IPS DF 4.7 (cell line): ENCODE measurements at regions not wholly inside any gene's neighbourhood (a gene's known extent, or its start where the extent isn't known, plus 50 kb on each side); places are given as distances from the start of the nearest gene placed in this dataset.

Experiments used
- DNase-seq: peaks from one replicate; pipeline ENCODE4 v3.0.0-alpha.2; 2013; ENCODE audit warnings: low spot score; ENCODE audit errors: extremely low read depth

DNA sequence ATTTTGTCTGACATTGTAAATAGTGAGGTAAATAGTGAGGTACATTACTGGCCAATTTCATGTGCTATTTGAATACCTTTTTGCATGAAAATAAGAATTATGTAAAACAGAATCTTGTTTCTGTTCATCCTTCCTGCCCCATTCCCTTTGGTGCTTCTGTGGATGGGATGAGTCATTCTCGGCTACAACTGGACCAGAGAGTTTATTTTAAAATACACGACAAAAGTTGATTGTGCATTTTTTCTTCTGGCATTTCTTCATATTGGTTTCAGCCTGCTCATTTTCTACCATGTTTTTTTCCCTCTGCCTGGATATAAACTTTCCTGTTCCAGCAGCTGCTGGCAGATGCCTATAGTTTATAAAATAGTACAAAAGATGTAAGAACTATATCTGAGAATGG is 107.5 kb downstream of the CYSLTR2 start:
- no peak for DNase-seq

DNA sequence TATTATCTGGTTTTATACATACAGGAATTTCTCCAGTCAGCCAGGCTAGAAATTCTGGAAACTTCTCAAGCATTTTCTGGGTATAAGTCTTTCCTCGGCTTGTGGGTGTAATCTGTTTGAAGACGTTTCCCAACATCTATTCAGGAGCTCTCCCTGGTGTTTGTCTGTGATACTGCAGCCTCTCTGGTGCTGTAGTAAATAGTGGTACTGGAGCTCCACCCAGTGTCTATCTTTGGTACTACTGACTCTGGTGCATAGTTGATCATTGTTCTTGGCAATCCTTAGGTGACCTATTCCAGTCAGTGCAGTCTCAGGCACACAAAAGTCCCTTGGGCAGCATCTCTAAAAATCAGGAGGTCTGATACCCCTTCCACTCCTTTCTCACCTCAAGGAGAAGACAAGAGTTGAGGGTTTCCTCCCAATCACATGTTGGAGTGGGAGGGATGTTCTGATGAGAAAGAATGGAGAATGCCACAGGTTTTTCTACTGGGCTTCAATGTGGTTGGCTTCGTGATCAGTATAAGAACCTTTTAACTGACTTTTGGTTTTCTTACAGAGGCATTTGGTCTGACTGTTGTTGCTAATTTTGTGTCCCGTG is 115.5 kb downstream of the CYSLTR2 start:
- DNase-seq, result peak; percentile 82

DNA sequence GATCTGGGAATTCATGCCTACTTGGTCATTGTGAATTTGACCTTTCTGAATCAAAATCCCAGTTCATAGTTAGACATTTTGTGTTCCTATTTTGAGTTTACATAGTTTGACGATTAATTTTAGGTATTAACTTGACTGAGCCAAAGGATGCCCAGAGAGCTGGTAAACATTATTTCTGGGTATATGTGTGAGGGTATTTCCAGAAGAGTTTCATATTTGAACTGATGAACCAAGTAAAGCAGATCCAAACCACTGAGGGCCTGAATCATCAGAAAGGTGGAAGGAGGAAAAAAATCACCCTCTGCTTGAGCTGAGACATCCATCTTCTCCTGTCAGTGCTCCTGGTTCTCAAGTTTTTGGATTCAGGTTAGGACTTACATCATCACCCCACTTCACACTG is 116.6 kb downstream of the CYSLTR2 start:
- no peak for DNase-seq

DNA sequence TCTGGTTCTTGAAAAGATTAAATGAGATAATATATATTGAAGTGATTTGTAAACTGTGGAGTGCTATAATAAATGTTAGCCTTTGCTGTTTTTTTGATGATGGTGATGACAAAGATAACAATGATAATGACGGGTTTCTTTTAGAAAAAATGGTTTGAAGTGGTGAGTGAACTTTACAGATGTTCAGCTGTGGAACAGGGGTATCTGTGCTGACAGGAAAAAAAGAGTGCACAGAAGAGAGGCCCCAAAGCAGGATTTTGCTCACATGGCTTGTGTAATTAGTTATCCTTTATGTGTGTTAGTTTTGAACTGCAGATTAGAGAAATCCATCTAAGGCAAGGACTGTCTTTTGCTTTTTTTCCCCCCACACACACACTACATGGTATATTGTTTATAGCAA is 119.2 kb downstream of the CYSLTR2 start:
- no peak for DNase-seq

DNA sequence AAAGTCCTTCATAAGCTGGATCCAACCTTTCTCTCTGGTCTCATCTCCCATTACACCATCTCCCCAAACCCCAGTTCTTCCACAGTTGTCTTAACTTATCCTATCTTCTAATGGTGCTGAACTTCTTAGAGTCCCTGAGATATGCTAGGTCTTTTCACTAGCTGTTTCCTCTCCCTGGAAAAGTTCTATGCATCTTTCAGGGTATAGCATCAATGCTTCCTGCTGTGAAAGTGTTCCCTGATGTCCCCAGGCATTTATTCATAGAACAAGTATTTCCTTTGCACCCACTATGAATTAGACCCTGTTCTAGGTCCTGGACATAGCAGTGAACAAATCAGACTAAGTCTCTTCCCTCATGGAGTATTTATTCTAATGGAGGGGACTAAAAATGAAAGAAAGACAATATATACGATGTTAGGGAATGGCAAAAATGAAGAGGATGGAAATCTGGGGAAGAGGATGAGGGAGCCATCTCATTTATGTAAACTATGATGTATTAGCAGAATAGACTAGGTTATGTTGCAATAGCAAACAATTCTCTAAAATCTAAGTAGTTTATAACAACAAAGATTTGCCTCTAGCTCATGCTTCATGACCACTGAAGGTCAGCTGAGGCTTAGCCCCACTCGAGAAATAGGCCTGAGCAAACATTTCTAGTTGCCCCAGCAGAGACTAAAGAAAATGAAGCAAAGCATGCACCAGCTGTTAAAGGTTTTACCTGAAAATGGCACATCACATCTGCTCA is 120.0 kb downstream of the CYSLTR2 start:
- no peak for DNase-seq

DNA sequence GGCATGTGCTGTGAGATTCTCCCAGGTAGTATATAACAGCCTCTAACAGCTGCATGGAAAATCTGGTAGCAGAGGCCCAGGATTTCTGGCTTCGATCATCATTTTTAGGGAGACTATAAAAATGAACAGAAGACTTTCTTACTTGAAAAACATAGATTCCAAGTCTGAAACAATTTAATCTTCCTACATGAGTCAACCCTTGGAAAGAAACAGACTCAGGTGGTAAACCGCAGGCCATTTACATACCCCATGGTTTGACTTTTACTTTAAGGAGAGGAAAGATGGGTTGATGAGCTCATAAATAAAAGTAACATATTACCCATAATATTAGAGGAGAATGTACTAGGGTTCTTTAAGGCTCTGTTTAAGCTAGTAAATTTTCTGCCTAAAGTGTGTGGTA is 121.6 kb downstream of the CYSLTR2 start:
- DNase-seq, result no peak

DNA sequence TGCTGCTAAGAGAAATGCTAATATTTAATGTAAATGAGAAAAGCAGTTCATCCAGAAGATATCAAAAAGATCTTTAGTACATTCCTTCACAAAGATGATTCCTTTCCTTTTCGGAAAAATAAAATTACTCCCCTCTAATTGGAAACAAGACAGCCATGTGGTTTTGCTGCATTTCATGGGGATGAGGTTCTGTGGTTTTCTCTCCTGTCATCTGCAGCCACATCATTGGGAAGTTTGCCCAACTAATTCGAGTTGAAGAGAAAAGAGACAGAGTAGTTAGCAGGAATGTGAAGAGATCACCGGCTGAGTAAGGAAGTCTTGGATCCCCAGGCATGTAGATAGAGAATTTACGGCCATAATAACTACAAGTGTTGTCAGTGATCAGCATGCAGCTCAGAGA is 122.1 kb downstream of the CYSLTR2 start:
- no peak for DNase-seq

DNA sequence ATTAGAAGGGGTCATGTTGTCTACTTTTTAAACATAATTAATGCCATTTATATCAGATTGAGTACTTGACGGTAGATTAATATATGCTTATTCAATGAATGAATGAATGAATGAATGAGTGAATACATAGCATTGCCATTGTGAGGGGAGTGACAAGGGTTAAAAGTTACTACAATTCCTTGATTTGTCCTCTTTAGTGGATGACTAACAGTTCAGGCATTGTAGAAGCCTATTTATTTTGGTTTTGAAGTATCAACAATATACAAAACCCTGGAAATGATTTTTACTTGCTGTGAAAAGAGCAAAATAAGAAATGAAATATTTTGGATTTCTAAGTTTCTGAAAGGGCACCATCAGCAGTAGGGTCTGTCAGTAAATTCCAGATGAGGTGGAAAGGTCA is 122.7 kb downstream of the CYSLTR2 start:
- DNase-seq, result no peak

DNA sequence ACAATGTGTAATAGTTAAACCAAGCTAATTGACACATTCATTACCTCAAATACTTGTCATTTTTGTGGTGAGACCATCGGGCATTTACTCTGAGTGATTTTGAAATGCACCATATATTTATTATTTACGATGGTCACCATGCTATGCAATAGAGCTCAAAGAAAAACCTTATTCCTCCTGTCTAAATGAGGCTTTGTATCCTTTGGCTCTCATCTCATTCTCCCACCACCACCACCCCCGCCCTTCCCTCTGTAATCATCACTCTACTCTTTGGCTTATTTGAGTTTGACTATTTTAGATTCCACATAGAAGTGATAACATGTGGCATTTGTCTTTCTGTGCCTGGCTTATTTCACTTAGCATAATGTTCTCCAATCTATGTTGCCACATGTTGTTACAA is 124.9 kb downstream of the CYSLTR2 start:
- no peak for DNase-seq

DNA sequence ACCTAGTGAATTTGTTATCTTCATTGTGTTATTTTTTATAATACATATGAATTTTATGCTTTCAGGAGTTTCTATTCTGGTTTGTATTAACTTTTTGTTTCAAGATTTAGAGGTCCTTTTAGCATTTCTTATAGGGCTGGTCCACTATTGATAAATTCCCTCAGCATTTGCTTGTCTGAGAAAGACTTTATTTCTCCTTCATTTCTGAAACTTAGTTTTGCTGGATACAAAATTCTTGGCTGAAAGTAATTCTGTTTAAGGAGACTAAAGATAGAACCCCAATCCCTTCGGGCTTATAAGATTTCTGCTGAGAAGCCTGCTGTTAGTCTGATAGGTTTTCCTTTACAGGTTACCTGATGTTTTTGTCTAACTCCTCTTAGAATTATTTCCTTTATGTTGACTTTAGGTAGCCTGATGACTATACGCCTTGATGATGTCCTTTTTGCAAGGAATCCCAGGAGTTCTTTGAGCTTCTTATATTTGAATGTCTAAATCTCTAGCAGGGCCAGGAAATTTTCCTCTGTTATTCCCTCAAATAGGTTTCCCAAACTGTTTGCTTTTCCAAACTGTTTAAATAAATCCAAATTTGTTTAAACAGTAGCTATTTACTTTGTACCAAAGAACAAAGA is 127.1 kb downstream of the CYSLTR2 start:
- no peak for DNase-seq

DNA sequence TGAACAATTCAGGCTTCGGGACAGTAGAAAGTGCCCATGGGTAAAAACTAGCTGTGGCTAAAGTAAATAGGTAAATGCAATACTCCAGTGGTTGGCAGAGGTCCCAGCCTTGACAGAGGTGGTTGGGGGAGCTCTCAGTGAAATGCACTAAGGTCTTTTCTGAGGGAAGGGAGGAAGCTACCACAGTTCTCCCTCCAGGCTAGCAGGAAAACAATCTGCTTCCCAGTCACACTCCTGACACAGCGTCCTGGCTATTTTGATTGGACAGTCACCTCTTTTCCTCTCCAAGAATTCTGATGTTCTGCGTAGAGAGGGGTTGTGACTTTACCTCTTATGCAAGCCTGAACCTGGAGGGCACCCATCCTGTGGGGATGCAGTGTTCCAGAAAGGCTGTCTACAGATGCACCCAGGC is 128.7 kb downstream of the CYSLTR2 start:
- DNase-seq, result no peak

DNA sequence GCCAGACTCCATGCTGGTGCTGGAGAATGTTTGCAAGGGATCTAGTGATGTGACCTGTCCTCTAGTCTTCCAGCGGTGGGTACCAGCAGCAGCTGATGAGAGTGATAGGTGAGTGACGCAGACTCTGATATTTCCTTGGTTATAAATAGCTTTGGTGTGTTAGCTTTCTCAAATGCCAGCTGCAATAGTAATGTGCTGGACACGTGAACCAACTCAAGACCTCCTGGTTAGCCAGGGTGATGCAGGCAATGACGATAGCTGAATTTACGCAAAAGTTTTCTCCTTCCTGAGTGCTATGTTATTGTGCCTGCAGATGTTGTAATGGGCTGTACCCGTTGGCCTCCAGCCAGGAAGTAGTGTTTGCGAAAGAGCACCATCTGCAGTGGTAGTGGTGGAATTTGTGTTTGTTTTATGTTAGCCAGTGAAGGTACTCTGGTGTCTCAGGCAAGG is 129.5 kb downstream of the CYSLTR2 start:
- no peak for DNase-seq

DNA sequence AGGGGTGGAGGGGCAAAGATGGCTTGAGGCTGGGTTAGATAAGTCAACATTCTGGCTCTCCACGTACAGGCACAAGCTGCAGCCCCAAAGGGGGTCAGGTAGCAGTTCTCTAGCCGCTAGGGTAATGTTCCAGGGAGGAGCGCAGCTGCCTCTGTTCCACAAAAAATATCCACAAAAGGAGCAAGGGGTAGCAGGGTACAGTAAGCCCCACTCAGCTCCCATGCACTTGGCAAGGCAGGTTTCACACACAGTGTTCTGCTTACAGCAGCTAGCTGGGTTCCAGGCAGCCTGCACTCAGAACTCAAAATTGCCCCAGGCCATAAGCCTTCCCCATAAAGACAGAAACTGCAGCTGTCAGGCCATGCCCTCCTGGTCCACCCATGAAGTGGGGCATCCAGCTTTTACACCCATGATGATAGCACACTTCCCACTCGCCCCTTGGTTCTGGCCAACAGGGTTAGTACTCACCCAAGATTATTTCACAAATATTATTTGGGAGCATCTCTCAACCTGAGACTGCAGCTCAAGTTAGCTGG is 130.0 kb downstream of the CYSLTR2 start:
- no peak for DNase-seq

DNA sequence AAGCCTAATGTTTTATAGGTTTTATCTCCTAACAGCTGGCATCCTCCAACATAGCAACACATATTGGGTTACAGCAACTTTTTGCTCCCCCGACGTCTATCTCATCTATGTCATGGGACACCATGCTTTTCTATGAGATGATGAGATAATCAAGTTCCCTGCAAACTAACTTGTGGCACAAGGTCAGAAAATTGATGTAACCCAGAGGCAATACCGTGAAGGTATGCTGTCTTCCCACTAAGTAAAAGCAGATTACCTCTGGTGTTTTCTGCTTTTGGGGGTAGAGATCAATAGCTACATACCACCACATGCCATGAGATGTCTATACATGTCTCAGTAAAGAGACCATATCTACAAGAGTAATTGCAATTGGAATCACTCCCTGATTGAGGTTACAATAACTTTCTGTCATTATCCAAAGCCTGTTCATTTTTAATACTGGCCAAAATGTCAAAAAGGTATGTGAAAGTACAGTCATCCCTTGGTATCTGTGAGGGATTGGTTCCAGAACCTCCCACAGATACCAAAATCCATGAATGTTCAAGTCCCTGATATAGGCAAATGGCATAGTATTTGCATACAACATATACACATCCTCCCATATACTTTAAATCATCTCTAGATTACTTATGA is 131.3 kb downstream of the CYSLTR2 start:
- DNase-seq, result no peak

DNA sequence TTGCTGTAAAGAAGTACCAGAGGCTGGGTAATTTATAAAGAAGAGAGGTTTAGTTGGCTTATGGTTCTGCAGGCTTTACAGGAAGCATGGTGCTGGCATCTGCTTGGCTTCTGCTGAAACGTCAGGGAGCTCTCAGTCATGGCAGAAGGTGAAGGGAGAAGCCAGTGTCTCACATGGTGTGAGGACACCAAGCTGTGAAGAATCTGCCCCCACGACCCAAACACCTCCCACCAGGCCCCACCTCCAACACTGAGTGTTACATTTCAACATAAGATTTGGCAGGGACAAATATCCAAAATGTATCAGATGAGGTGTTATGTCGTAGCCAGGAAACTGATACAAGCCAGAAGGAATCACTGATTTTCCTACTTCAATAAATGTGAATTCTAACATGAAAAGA is 136.5 kb downstream of the CYSLTR2 start:
- DNase-seq, result no peak

DNA sequence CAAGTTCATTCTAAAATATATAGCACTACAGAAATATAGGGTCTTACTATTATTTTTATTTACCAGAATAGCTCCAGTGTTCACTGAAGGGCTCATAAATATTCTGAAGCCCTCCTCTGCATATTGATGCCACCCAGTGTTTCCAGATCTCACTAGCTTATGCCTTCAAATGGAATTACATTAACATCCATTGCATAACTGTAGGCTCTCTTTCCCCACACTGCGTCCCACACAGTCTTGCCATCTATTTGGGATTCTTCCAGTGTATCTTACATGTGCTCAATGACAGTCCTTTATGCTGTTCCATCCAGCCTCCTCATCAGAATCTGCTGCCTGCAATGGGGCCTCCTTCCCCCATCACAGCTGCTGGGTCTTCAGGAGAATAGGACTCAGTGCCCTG is 137.2 kb downstream of the CYSLTR2 start:
- DNase-seq, result no peak

DNA sequence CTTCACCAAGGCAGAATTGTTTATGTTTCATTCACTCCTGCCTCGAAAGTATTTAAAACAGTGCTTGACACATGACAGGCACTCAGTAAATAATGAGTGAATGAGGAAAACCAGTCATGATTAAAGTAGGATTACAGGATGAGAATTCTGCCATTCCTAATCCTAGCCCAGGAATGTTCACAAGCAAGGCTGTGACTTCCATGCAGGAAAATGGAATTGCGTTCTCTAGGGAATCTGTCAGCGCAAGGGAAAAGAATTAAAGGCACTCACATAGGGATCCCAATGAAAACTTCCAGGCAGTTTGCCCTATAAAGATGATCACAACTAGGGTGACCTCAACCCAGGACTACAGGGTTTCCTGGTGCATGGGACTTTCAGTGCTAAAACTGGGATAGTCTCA is 143.4 kb downstream of the CYSLTR2 start:
- DNase-seq, result no peak

DNA sequence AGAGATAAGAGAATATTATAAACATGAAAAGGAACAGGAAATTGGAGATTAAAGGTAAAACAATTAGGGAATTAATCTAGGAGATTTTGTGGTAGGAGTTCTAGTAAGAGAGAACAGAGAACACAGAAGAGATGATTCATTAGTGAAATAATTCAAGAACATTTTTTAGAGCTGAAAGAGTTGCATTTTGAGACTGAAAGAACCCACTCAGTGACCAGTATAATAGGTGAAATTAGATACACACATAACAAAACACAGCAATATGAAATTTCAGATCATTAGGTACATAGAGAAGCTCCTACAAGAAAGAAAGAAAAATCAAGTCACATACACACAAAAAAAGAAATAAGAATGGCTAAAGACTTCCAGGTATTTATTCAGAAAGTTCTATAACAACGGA is 144.0 kb downstream of the CYSLTR2 start:
- no peak for DNase-seq

DNA sequence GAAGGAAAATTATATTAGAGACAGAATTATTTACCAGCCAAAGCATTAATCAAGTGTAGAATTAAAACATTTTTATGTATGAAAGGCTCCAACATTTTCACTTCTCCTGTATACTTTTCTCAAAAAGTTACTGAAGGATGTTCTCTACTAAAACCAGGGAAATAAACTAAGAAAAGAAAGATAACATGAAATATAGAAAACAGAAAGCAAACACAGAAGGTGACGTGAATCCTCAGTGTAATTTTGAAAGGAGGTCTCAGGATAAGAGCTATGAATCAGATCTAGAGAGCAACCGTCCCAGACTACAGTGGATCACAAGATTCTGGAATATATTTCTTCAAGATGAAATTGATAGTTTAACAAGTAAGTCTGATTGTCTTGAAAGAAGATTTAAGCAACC is 144.5 kb downstream of the CYSLTR2 start:
- no peak for DNase-seq

DNA sequence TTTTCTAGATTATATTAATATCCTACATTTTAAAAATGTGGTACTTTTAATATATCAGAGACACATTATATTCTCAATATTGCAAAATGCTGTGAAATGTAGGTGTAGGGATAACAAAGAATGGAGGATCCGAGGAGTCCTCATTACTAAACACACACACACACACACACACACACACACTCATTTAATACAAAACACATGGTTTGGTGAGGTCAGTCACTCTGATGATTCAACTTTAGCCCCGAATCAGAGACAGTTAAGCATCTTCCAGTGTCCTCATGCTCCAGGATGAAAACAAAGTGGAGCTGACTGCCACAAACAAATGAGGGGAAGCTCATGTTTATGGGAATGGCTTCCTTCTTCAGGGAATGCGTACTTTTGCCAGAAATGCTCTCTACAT is 147.5 kb downstream of the CYSLTR2 start:
- DNase-seq, result no peak

DNA sequence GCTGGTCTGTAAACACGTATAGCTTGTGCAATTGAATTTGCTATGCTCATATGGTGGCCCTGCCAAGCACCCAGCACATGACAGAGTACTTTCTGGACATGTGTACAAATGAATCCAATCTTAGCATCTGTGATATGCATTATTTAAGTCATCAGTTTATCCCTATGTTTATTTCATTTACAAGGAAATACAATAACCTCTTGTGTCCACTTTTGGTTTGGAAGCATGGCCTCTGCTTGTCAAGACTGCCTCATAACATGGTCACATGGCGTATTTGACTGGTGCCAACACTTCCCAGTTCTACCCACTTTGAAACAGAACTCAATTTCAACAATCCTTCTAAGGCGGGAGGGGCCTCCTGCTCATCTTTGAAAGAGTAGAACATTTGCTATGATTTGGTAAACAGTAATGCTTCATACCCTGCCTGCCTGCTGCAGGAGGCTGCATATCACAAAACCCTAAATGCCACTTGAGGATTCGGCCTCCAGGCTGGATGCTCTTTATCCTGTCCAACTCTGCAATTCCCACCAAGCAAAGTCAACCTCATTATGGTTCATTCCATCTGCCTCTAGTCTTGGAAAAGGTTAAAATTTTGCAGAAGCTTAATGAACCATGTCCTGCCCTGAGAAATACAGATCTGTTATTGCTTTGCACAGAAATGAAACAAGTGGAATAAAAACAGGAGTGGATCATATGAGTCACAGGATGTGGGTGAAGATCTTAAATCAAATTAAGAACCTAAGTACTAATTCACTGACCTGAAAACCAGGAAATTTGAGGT is 151.3 kb downstream of the CYSLTR2 start:
- no peak for DNase-seq
